Esophagus squamous epithelium (tissue), 4 donors: ENCODE measurements at regions not wholly inside any gene's neighbourhood (a gene's known extent, or its start where the extent isn't known, plus 50 kb on each side); places are given as distances from the start of the nearest gene placed in this dataset.

ENCODE experiments used
- POLR2A ChIP-seq, 4 donors: fragments of 450-650 bp; IDR thresholded peaks; one replicate each; pipeline ENCODE4 v1.6.1; 2017; ENCODE audit warnings: antibody characterized with exemption in 4 of 4, mild to moderate bottlenecking in 4 of 4, moderate library complexity in 3 of 4
- TF ChIP-seq, protein P1 (sequence below), 6 experiments: fragments of 450-650 bp in 4 of 6; fragments of 200-600 bp in 2 of 6; sonication (generic) in 2 of 6; IDR thresholded peaks; one replicate each; pipeline ENCODE4 v1.5.1; 2016 to 2019; ENCODE audit warnings: antibody characterized with exemption in 6 of 6, mild to moderate bottlenecking in 4 of 6, moderate library complexity in 4 of 6

DNA sequence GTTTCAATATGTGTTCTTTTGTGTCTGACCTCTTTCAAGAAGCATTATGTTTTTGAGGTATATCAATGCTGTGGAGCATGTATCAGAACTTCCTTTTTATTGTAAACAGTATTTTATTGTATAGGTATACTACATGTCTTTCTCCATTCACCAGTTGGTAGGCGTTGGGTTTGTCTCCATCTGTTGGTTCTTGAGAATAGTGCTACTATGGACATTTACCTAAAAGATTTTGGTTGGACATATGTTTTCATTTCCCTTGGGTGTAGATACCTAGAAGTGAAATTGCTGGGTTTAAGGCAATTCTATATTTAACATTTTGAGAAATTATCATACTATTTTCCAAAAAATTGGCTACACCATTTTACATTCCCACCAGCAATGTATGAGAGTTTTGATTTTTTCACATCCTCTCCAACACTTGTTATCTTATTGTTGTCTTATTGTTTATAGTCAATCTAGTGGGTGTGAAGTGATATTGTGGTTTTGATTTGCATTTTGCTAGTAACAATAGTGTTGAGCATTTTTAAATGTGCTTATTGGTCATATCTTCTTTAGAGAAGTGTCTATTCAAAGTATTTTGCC is 409.2 kb downstream of the IPO8 start:
- TF ChIP-seq, protein P1, sequence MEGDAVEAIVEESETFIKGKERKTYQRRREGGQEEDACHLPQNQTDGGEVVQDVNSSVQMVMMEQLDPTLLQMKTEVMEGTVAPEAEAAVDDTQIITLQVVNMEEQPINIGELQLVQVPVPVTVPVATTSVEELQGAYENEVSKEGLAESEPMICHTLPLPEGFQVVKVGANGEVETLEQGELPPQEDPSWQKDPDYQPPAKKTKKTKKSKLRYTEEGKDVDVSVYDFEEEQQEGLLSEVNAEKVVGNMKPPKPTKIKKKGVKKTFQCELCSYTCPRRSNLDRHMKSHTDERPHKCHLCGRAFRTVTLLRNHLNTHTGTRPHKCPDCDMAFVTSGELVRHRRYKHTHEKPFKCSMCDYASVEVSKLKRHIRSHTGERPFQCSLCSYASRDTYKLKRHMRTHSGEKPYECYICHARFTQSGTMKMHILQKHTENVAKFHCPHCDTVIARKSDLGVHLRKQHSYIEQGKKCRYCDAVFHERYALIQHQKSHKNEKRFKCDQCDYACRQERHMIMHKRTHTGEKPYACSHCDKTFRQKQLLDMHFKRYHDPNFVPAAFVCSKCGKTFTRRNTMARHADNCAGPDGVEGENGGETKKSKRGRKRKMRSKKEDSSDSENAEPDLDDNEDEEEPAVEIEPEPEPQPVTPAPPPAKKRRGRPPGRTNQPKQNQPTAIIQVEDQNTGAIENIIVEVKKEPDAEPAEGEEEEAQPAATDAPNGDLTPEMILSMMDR (IDR thresholded peaks at IDR 0.05), result peak in 5 of 6 experiments; percentile 37 to 63 (median 49)
- no peak for TF ChIP-seq POLR2A (IDR thresholded peaks at IDR 0.05)
